CD4-positive, alpha-beta T cell treated with Interleukin-12 subunit alpha and Interleukin-12 subunit beta, for 1 hour (primary cell): ENCODE measurements at regions not wholly inside any gene's neighbourhood (a gene's known extent, or its start where the extent isn't known, plus 50 kb on each side); places are given as distances from the start of the nearest gene placed in this dataset.

ENCODE experiments used
- DNase-seq: peaks from one replicate; pipeline ENCODE4 v3.0.0-alpha.2; 2020

DNA sequence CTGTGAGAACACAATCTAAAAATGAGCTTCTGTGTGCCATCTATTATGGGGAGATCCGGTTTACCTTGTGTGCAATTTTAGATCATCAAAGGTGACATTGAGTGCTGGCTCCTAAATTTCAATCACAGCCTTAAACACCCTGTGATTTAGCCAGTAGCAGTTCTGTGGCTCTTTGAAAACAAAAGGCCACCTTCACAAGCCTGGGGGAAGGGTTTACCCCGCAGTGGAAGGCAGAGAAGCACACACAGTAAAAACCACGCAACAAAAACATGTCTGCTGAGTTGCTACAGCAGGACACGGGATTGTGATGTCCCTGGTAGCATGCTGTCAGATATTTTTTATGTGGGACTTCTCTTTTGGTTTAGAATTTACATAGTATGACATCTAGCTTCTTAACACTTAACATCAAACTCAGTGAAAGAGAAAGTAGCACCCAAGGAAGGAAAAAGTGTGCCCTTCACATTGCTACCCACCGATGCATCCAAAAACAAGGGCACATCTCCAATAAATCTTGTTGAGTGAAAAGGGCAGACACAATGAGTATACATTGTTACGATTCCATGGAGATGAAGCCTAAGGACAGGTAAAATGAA, 56.1 kb upstream of the RNF152 start:
- no peak for DNase-seq

DNA sequence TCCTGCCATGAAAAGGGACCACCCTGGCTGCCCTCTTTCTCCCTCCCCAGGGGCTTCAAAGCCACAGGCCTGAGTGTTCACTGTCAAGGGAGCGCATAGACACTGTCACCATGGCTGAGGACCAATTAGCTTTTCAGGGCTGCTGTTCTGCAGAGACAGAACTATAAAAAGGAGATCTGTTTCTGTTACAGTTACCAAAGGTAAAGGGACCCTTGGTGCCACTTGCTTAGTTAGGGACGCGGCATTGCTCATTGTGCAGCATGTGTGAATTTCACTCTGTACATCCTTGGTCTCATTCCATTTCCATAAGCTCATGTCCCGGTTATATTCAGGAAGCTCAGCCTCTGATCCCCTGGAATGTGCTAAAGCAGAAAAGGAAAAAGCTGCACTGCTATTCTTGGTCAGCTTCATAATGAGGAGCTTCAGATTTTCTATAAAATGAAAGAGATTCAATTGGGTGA, 55.5 kb upstream of the RNF152 start:
- DNase-seq = no peak

DNA sequence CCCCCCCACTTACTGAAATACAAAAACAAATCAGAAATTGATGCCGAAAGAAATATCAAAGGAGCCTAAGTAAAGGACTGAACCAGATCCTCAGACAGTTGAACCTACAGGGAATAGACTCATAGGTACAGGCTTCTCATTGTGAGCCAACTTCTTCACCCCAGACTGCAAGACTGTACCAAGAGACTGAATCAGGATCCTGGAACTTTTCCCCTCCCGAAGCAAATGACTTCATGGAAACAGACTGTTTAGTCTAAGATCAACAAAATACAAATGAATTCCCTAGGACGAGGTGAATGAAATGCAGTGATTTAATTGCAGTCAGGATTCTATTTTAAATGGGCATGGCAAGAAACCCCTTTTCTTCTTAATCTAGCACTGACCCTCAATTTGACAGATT, 53.6 kb upstream of the RNF152 start:
- DNase-seq = no peak

DNA sequence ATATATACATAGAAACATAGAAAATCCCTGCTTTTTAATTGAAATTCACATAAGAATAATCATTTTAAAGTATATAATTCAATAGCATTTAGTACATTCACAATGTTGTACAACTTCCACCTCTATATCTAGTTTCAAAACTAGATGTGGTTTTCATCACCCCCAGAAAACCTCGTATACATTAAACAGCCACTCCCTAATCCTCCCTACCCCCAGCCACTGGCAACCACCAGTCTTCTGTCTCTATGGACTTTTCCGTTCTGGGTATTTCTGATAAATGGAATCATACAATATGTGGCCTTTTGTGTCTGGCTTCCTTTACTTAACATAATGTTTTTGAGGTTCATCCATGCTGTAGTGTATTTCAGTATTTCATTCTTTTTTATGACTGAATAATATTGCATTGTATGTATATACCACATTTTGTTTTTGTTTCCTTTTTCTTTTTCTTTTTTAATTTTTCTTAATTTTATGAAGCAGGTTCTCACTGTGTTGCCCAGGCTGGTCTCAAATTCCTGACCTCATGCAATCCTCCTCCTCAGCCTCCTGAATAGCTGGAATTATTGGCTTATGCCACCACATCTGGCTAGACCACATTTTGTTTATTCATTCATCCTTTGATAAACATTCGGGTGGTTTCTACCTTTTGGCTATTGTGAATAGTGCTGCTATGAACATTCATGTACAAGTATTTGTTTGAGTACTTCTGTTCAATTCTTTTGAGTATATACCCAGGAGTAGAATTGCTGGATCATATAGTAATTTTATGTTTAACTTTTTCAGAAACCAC, 50.6 kb upstream of the RNF152 start:
- no peak for DNase-seq
